Stomach (tissue), 4 donors: ENCODE measurements at regions not wholly inside any gene's neighbourhood (a gene's known extent, or its start where the extent isn't known, plus 50 kb on each side); places are given as distances from the start of the nearest gene placed in this dataset.

Experiments used
- CTCF ChIP-seq, 7 experiments: fragments of 450-650 bp in 4 of 7; fragments of 200-600 bp in 3 of 7; sonication (generic) in 3 of 7; IDR thresholded peaks; one replicate each; pipeline ENCODE4 v1.5.1; 2016 to 2019; ENCODE audit warnings: antibody characterized with exemption in 7 of 7, control low read depth in 2 of 7, mild to moderate bottlenecking in 1 of 7
- EP300 ChIP-seq: sonication (generic); formaldehyde crosslinking; IDR thresholded peaks from one replicate; pipeline ENCODE4 v1.6.1; 2017; ENCODE audit warnings: antibody characterized with exemption
- POLR2A ChIP-seq, 4 donors: fragments of 450-650 bp; IDR thresholded peaks; one replicate each; pipeline ENCODE4 v1.6.1; 2016; ENCODE audit warnings: antibody characterized with exemption in 4 of 4, control low read depth in 2 of 4, mild to moderate bottlenecking in 1 of 4, moderate library complexity in 1 of 4

- TF ChIP-seq POLR2A (IDR thresholded peaks at IDR 0.05) (no peak), CTCF (IDR thresholded peaks at IDR 0.05) (no peak), EP300 (no peak)
Measured at GRCh38 chr7:118094044-118094443, 89.9 kb upstream of the LSM8 start.
